H1 (cell line): ENCODE measurements at regions not wholly inside any gene's neighbourhood (a gene's known extent, or its start where the extent isn't known, plus 50 kb on each side); places are given as distances from the start of the nearest gene placed in this dataset.

Experiments
- CTCF ChIA-PET: fragments of 300-600 bp; sonication (Branson Sonifier 250); formaldehyde crosslinking; loops from one replicate; lab custom pipeline; 2021; ENCODE audit not compliant: partially characterized antibody; lab: Charles Lee
- POLR2A ChIA-PET: fragments of 300-600 bp; sonication (Branson Sonifier 250); formaldehyde crosslinking; loops from one replicate; lab custom pipeline; 2021; ENCODE audit warnings: inconsistent platforms; ENCODE audit not compliant: partially characterized antibody; lab: Charles Lee
- DNase-seq, 2 experiments: peaks; one replicate each; pipeline versions ENCODE4 v3.0.0 to v3.0.0-alpha.2; 2010 to 2022; ENCODE audit warnings: low spot score in 2 of 2, low read depth in 1 of 2, mixed read lengths in 1 of 2
- FAIRE-seq: peaks from 2 replicates; lab custom pipeline; 2011; peaks lifted over from hg19 to GRCh38; lab: Jason Lieb, UNC
- H2AFZ ChIP-seq: 2 replicates; pipeline ENCODE4 v1.8.1; 2012; ENCODE audit warnings: low read length, inconsistent platforms
- H2AK5ac ChIP-seq: 2 replicates; pipeline ENCODE4 v1.6.1; 2013; ENCODE audit warnings: low read depth, low read length
- H2BK120ac ChIP-seq: replicated peaks from 2 replicates; pipeline ENCODE3; 2013; ENCODE audit warnings: low read depth, low read length, inconsistent platforms
- H2BK12ac ChIP-seq: 2 replicates; pipeline ENCODE4 v1.6.1; 2013; ENCODE audit warnings: low read depth, low read length
- H2BK15ac ChIP-seq: 2 replicates; pipeline ENCODE4 v1.6.1; 2013; ENCODE audit warnings: low read length
- H2BK20ac ChIP-seq: 2 replicates; pipeline ENCODE4 v1.6.1; 2013; ENCODE audit warnings: low read length
- H2BK5ac ChIP-seq: 2 replicates; pipeline ENCODE4 v1.6.1; 2013; ENCODE audit warnings: low read depth, low read length
- H3K14ac ChIP-seq: 2 replicates; pipeline ENCODE4 v1.6.1; 2013; ENCODE audit warnings: inconsistent platforms; ENCODE audit not compliant: insufficient read length
- H3K18ac ChIP-seq: 2 replicates; pipeline ENCODE4 v1.6.1; 2013; ENCODE audit warnings: low read length; ENCODE audit errors: extremely low read depth
- H3K23ac ChIP-seq: 2 replicates; pipeline ENCODE4 v1.6.1; 2013; ENCODE audit warnings: inconsistent platforms; ENCODE audit not compliant: insufficient read length
- H3K23me2 ChIP-seq: 2 replicates; pipeline ENCODE4 v1.6.1; 2013; ENCODE audit warnings: low read depth, low read length
- H3K27ac ChIP-seq: 2 replicates; pipeline ENCODE4 v1.6.1; 2011; ENCODE audit warnings: low read depth, low read length, inconsistent platforms
- H3K27me3 ChIP-seq, 4 experiments: replicated peaks in 1 of 4; 1 replicate in 1 of 4; 2 replicates in 3 of 4; pipeline versions ENCODE4 v1.6.1 to v1.8.1; 2011 to 2013; ENCODE audit warnings: low read length in 3 of 4, mild to moderate bottlenecking in 3 of 4, inconsistent platforms in 2 of 4, mixed read lengths in 2 of 4, moderate library complexity in 1 of 4; ENCODE audit not compliant: control insufficient read depth in 3 of 4, insufficient read depth in 3 of 4; ENCODE audit errors: extremely low read depth in 1 of 4
- H3K36me3 ChIP-seq, 4 experiments: 2 replicates each; pipeline versions ENCODE4 v1.6.1 to v1.8.1; 2011 to 2013; ENCODE audit warnings: mild to moderate bottlenecking in 4 of 4, low read length in 3 of 4, moderate library complexity in 2 of 4, control low read depth in 1 of 4, inconsistent platforms in 1 of 4; ENCODE audit not compliant: insufficient read depth in 4 of 4, control insufficient read depth in 2 of 4
- H3K4ac ChIP-seq: replicated peaks from 2 replicates; pipeline ENCODE3; 2013; ENCODE audit warnings: low read length, low read depth, mixed read lengths, inconsistent platforms; ENCODE audit not compliant: insufficient read length
- H3K4me1 ChIP-seq, 4 experiments: replicated peaks in 1 of 4; 1 replicate in 1 of 4; 2 replicates in 3 of 4; pipeline versions ENCODE4 v1.6.1 to v1.8.1; 2011 to 2013; ENCODE audit warnings: low read length in 3 of 4, inconsistent platforms in 2 of 4, mixed read lengths in 1 of 4; ENCODE audit not compliant: insufficient read depth in 4 of 4, control insufficient read depth in 3 of 4
- H3K4me2 ChIP-seq, 2 experiments: 2 replicates each; pipeline versions ENCODE4 v1.6.1 to v1.8.1; 2011 to 2013; ENCODE audit warnings: low read depth in 2 of 2, low read length in 2 of 2, control low read depth in 1 of 2, inconsistent platforms in 1 of 2, mild to moderate bottlenecking in 1 of 2; ENCODE audit not compliant: insufficient read depth in 1 of 2
- H3K4me3 ChIP-seq, 4 experiments: fragments of 200-600, 300-600 bp in 1 of 4; sonication (generic), shearing (Covaris generic), sonication (Bioruptor Twin) in 1 of 4; 2 replicates each; pipeline versions ENCODE4 v1.5.1 to v1.8.1; 2011 to 2016; ENCODE audit warnings: low read length in 4 of 4, low read depth in 3 of 4, control low read depth in 2 of 4, inconsistent platforms in 2 of 4, mild to moderate bottlenecking in 2 of 4, mixed read lengths in 1 of 4, moderate library complexity in 1 of 4; ENCODE audit not compliant: insufficient read depth in 2 of 4; ENCODE audit errors: extremely low read depth in 1 of 4
- H3K56ac ChIP-seq: replicated peaks from 2 replicates; pipeline ENCODE3; 2013; ENCODE audit warnings: low read depth, mild to moderate bottlenecking, mixed read lengths, low read length, inconsistent platforms; ENCODE audit not compliant: insufficient read length
- H3K79me1 ChIP-seq: 2 replicates; pipeline ENCODE4 v1.6.1; 2013; ENCODE audit warnings: low read depth, low read length, control low read depth
- H3K79me2 ChIP-seq, 2 experiments: 2 replicates each; pipeline versions ENCODE4 v1.6.1 to v1.8.1; 2012 to 2013; ENCODE audit warnings: low read length in 2 of 2, mild to moderate bottlenecking in 2 of 2, inconsistent platforms in 1 of 2; ENCODE audit not compliant: insufficient read depth in 2 of 2, control insufficient read depth in 1 of 2
- H3K9ac ChIP-seq, 4 experiments: replicated peaks in 1 of 4; 1 replicate in 1 of 4; 2 replicates in 3 of 4; pipeline versions ENCODE4 v1.6.1 to v1.8.1; 2011 to 2013; ENCODE audit warnings: low read depth in 3 of 4, low read length in 3 of 4, control low read depth in 2 of 4, mild to moderate bottlenecking in 2 of 4, moderate library complexity in 2 of 4, inconsistent platforms in 1 of 4; ENCODE audit errors: extremely low read depth in 1 of 4
- H3K9me3 ChIP-seq, 2 experiments: 2 replicates each; pipeline versions ENCODE4 v1.6.1 to v1.8.1; 2012 to 2013; ENCODE audit warnings: mild to moderate bottlenecking in 2 of 2, moderate library complexity in 2 of 2, control low read depth in 1 of 2, inconsistent platforms in 1 of 2, low read depth in 1 of 2, low read length in 1 of 2, mixed read lengths in 1 of 2; ENCODE audit not compliant: insufficient read depth in 2 of 2
- H4K20me1 ChIP-seq, 2 experiments: replicated peaks in 1 of 2; 2 replicates each; pipeline versions ENCODE3 to v1.8.1; 2011 to 2013; ENCODE audit warnings: inconsistent platforms in 2 of 2, low read length in 2 of 2, mild to moderate bottlenecking in 1 of 2; ENCODE audit not compliant: insufficient read depth in 2 of 2, control insufficient read depth in 1 of 2
- H4K5ac ChIP-seq: 2 replicates; pipeline ENCODE4 v1.6.1; 2013; ENCODE audit warnings: low read length, low read depth, mixed read lengths, inconsistent platforms; ENCODE audit not compliant: insufficient read length
- H4K8ac ChIP-seq: 2 replicates; pipeline ENCODE4 v1.8.0; 2013; ENCODE audit warnings: mild to moderate bottlenecking, moderate library complexity, low read length, inconsistent platforms; ENCODE audit not compliant: insufficient read depth; ENCODE audit errors: extremely low read depth
- H4K91ac ChIP-seq: replicated peaks from 2 replicates; pipeline ENCODE3; 2013; ENCODE audit warnings: low read length, mixed read lengths, inconsistent platforms; ENCODE audit not compliant: insufficient read length
- CEBPB ChIP-seq: IDR thresholded peaks from 2 replicates; pipeline ENCODE4 v1.6.1; 2012; ENCODE audit warnings: low read depth, low read length
- EP300 ChIP-seq, 2 experiments: IDR thresholded peaks; 1 replicate in 1 of 2; 2 replicates in 1 of 2; pipeline ENCODE4 v1.6.1; 2011 to 2012; ENCODE audit warnings: low read depth in 2 of 2, low read length in 2 of 2, mild to moderate bottlenecking in 2 of 2, borderline replicate concordance in 1 of 2, inconsistent platforms in 1 of 2, moderate library complexity in 1 of 2
- FOSL1 ChIP-seq: IDR thresholded peaks from 2 replicates; pipeline ENCODE4 v1.6.1; 2011; ENCODE audit warnings: mild to moderate bottlenecking, low read depth, low read length, moderate library complexity; ENCODE audit not compliant: insufficient read depth
- JUND ChIP-seq: IDR thresholded peaks from 2 replicates; pipeline ENCODE4 v1.6.1; 2011; ENCODE audit warnings: mild to moderate bottlenecking, improper control_type of control experiment, low read length
- MAFK ChIP-seq: IDR thresholded peaks from 2 replicates; pipeline ENCODE4 v1.6.1; 2012; ENCODE audit warnings: low read depth, mild to moderate bottlenecking, improper control_type of control experiment, low read length
- SUZ12 ChIP-seq: fragments of 200-600 bp; sonication (generic); IDR thresholded peaks from 2 replicates; pipeline ENCODE4 v1.6.1; 2012; ENCODE audit warnings: mild to moderate bottlenecking, inconsistent platforms, low read length, moderate library complexity, mixed read lengths
- TEAD4 ChIP-seq: IDR thresholded peaks from 2 replicates; pipeline ENCODE4 v1.6.1; 2012; ENCODE audit warnings: low read depth, low read length, inconsistent platforms, mixed read lengths
- WGBS, 2 experiments: shearing (Covaris generic) in 1 of 2; methylation state at CpG; one replicate each; pipeline versions ENCODE4 v1.1.6 to v1.1.7; 2013 to 2015; ENCODE audit warnings: low lambda C conversion rate in 2 of 2, mixed read lengths in 2 of 2, inconsistent platforms in 1 of 2, low coverage in 1 of 2, missing lambda C conversion rate in 1 of 2; ENCODE audit not compliant: insufficient replicate concordance in 2 of 2, insufficient coverage in 1 of 2, insufficient read length in 1 of 2; ENCODE audit errors: extremely low coverage in 1 of 2, missing lambda C conversion rate in 1 of 2; 5-methylcytosine and 5-hydroxymethylcytosine counted together

- ChIA-PET CTCF (interaction anchor here (2.4 kb wide), 1 partner anchor 10 kb away, joined by 7 read pairs; no protein-coding TSS in a partner anchor), POLR2A (no interaction called here)
- H3K14ac ChIP-seq, result no peak overlapping the region
- H2BK20ac ChIP-seq, result no peak overlapping the region
- FAIRE-seq, result no peak
- DNase-seq, result no peak
- no peak overlapping the region for H2BK120ac ChIP-seq
- H3K27ac ChIP-seq, result no peak overlapping the region
- no peak overlapping the region for H2AK5ac ChIP-seq
- H3K56ac ChIP-seq, result no peak overlapping the region
- H4K8ac ChIP-seq, result no peak overlapping the region
- no peak overlapping the region for H4K5ac ChIP-seq
- H3K79me1 ChIP-seq, result no peaks in the 10 kb centered on the region
- WGBS, 2 experiments, result 97% methylated on average over 2 of the region's 2 CpGs; no CpG with 5 or more reads in 1 of the 2 experiments
- no peaks in the 10 kb centered on the region for H3K79me2 ChIP-seq
- H3K36me3 ChIP-seq, result no peaks in the 10 kb centered on the region
- H3K4me2 ChIP-seq, result no peak overlapping the region
- H4K91ac ChIP-seq, result no peak overlapping the region
- H3K4me1 ChIP-seq, result no peaks in the 10 kb centered on the region
- no peak overlapping the region for H3K4ac ChIP-seq
- H3K23ac ChIP-seq, result no peak overlapping the region
- no peak overlapping the region for H2BK5ac ChIP-seq
- H3K27me3 ChIP-seq, result no peaks in the 10 kb centered on the region; a peak in 1 of 7 replicates
- no peak overlapping the region for H3K18ac ChIP-seq
- H2AFZ ChIP-seq, result no peak overlapping the region
- H4K20me1 ChIP-seq, result no peaks in the 10 kb centered on the region
- no peak overlapping the region for H3K4me3 ChIP-seq
- TF ChIP-seq MAFK (no peak), JUND (no peak), CEBPB (no peak), FOSL1 (no peak), SUZ12 (no peak), EP300 (IDR thresholded peaks at IDR 0.05; ENCODE audit: borderline replicate concordance in 1 of 2, low read depth in 2 of 2, low read length in 2 of 2) (no peak), TEAD4 (no peak)
- no peak overlapping the region for H3K9ac ChIP-seq
- no peak overlapping the region for H2BK12ac ChIP-seq
- H3K23me2 ChIP-seq, result no peaks in the 10 kb centered on the region
- H2BK15ac ChIP-seq, result no peak overlapping the region
- no peaks in the 10 kb centered on the region for H3K9me3 ChIP-seq
Observed at GRCh38 chr20:1792274-1792673, 102.9 kb upstream of the SIRPA start.
